ENCODE measurements at regions not wholly inside any gene's neighbourhood (a gene's known extent, or its start where the extent isn't known, plus 50 kb on each side); places are given as distances from the start of the nearest gene placed in this dataset.

GRCh38 chr16:5319799-5320198 is 222.2 kb upstream of the EEF2KMT start:
- TF ChIP-seq REST (IDR thresholded peaks at IDR 0.05; ENCODE audit: insufficient read depth in 1 of 2, low read depth in 2 of 2, low read length in 2 of 2) = no peak
- TF ChIP-seq TAF1 (IDR thresholded peaks at IDR 0.05; ENCODE audit: borderline replicate concordance, insufficient read depth, low read length) = no peak
- no peak for TF ChIP-seq FOXP2 (optimal IDR thresholded peaks at IDR 0.05; ENCODE audit: borderline replicate concordance, extremely low read depth, extremely low read length, insufficient read depth)
- no peak for TF ChIP-seq POLR2AphosphoS5 (IDR thresholded peaks at IDR 0.05; ENCODE audit: low read depth, low read length)
- no peak for TF ChIP-seq SIN3A (IDR thresholded peaks at IDR 0.05; ENCODE audit: borderline replicate concordance, insufficient read depth, low read length)

GRCh38 chr16:5315914-5316313 is 218.3 kb upstream of the EEF2KMT start:
- TF ChIP-seq REST (IDR thresholded peaks at IDR 0.05; ENCODE audit: insufficient read depth in 1 of 2, low read depth in 2 of 2, low read length in 2 of 2) (no peak), POLR2AphosphoS5 (IDR thresholded peaks at IDR 0.05; ENCODE audit: low read depth, low read length) (no peak), FOXP2 (optimal IDR thresholded peaks at IDR 0.05; ENCODE audit: borderline replicate concordance, extremely low read depth, extremely low read length, insufficient read depth) (no peak), SIN3A (IDR thresholded peaks at IDR 0.05; ENCODE audit: borderline replicate concordance, insufficient read depth, low read length) (no peak), TAF1 (IDR thresholded peaks at IDR 0.05; ENCODE audit: borderline replicate concordance, insufficient read depth, low read length) (no peak)

- TF ChIP-seq SIN3A (IDR thresholded peaks at IDR 0.05; ENCODE audit: borderline replicate concordance, insufficient read depth, low read length) (no peak), REST (IDR thresholded peaks at IDR 0.05; ENCODE audit: insufficient read depth in 1 of 2, low read depth in 2 of 2, low read length in 2 of 2) (no peak), TAF1 (IDR thresholded peaks at IDR 0.05; ENCODE audit: borderline replicate concordance, insufficient read depth, low read length) (no peak), POLR2AphosphoS5 (IDR thresholded peaks at IDR 0.05; ENCODE audit: low read depth, low read length) (no peak), FOXP2 (optimal IDR thresholded peaks at IDR 0.05; ENCODE audit: borderline replicate concordance, extremely low read depth, extremely low read length, insufficient read depth) (no peak)
These were observed 216.8 kb upstream of the EEF2KMT start for GRCh38 chr16:5314377-5314776.

- TF ChIP-seq REST (IDR thresholded peaks at IDR 0.05; ENCODE audit: insufficient read depth in 1 of 2, low read depth in 2 of 2, low read length in 2 of 2) (no peak), POLR2AphosphoS5 (IDR thresholded peaks at IDR 0.05; ENCODE audit: low read depth, low read length) (no peak), SIN3A (IDR thresholded peaks at IDR 0.05; ENCODE audit: borderline replicate concordance, insufficient read depth, low read length) (no peak), FOXP2 (optimal IDR thresholded peaks at IDR 0.05; ENCODE audit: borderline replicate concordance, extremely low read depth, extremely low read length, insufficient read depth) (no peak), TAF1 (IDR thresholded peaks at IDR 0.05; ENCODE audit: borderline replicate concordance, insufficient read depth, low read length) (no peak)
These were observed 212.5 kb upstream of the EEF2KMT start for GRCh38 chr16:5309946-5310611.
